HUDEP-2 (cell line): ENCODE measurements at regions not wholly inside any gene's neighbourhood (a gene's known extent, or its start where the extent isn't known, plus 50 kb on each side); places are given as distances from the start of the nearest gene placed in this dataset.

Experiments
- DNase-seq, 76 experiments: peaks; one replicate each; lab custom pipeline; 2025; ENCODE audit not compliant: unreplicated experiment in 76 of 76; lab: John Stamatoyannopoulos, UW

DNA sequence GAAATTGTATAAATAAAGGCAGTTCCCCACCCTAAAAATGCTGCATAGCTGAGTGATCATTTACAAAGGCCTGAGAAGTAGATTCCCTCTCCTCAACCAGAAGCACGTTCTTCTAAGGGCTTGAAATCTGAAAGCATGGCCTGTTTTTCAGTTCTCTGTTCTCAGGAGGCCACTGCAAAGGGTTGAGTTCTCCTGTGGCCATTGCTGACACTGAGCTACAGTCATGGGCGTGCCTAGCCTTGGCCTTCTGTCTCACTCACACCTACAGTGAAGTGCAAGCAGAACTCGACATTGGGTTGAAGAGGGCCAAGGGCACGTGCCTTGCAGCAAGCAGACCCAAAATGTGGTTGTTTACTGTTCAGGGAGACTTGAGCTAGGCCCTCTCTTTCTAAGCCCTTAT, 276.6 kb upstream of the VLDLR start:
- no peak for DNase-seq

DNA sequence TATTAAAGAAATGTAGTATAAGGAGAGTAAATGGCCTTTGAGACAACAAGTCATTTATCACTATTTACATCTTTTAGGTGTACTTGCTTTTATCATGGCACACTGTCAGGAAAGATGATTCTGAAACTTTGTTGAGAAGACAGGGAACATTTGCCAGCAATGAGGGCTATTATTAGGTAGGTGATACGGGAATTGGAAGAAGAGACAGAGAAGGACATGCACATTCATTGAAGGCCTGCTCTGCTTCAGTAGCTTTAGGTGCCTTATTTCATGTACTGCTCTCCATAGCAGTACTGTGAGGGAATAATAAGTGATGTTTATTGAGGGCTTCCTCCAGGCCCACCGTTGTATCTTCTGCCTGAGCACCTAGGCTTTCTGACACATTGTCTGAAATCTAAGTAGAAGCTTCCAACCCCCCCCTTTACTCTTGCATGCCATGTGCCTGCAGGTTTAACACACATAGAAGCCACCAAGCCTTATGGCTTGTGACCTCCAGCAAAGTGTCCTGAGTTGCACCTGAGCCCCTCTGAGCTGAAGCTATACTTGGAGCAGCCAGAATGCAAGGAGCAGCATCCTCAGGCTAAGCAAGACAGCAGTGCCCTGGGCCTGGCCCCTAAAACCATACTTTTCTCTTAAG, 275.2 kb upstream of the VLDLR start:
- no peak for DNase-seq

DNA sequence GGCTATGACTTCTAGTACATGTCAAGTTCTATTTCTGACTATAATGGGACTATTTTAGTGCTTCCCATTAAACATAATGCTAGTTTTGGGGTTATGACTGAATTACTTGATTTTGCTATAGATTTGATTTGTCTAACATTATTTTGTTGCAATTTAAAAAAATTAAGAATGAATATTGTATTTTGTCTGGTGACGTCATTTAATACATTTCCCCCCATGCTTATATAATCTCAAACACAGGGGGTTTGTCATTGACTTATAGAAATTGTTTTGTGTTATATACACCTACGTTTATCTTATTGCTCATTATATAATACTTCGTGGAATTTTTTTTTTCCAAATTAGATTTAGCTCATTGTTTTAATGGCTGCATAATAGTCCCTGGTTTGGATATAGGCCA, 270.3 kb upstream of the VLDLR start:
- DNase-seq, result no peak

DNA sequence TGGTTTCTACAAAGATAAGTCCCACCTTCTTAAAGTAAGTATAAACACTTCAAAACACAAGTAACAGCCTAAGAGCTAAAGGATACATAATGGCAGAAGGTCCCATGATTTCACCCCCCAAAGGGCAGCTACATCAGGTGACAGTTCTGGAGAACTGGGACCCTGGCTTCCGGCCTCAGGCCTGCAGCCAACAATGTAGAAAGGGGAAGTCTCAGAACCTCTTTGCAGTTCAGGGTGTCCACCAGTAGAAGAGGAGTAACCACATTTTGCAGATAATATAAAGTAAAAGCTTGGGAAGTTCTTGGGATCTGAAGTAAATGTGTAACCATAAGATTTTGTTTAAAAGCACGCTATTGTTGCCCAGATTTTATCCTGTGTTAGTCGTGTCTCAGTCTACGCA, 267.4 kb upstream of the VLDLR start:
- no peak for DNase-seq

DNA sequence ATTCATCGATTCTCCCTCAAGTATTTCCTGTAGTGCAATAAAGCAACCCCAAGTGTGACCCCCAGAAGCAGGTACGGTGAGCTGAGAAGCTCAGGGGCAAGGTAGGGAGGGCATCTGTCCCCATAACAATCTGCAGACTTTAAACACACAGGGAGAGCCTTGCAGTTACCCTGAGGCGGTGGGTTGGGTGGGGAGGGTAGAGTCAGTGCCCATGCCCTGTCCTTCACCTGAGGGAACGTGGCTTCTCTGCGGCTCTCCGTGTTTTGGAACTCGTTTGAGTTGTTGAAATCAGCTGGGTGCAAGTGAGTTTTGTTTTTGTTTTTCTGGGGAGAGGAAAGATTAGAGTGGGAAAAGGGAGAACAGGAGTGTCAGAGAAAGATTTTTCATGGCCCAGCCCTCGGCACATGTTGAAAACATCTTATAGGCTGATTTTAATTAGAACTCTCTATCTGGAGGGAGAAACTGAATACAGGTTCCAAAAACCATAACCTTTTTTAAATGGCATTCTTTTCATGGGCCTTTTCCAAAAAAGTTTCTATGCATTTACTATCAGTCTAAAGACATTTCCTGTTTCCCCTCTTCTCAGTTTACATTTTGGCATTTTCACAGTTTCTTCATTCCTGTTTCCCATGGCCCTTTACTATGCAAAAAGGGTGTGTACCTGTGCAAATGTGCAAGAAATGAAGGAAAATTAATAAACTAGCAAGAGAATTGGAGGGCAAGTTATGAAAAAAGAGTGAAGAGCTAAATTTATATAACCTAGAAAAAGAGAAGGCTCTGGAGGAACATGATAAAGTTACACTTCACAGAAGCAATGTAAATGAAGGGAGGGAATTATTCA, 266.5 kb upstream of the VLDLR start:
- no peak for DNase-seq

DNA sequence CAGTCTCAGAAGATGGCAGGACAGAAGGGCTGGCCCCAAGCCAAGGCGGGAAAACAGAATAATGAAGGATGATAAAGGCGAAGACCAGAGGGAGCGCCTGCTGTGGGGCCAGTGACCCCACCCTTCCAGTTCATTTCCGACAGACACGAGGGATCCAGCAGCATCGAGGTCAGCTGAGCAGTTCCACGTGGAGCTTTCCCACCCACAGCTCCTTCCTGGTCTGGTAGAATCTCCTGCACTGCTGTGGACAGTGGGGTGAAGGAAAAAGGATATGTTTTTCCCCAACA, 265.9 kb upstream of the VLDLR start:
- DNase-seq, result no peak

DNA sequence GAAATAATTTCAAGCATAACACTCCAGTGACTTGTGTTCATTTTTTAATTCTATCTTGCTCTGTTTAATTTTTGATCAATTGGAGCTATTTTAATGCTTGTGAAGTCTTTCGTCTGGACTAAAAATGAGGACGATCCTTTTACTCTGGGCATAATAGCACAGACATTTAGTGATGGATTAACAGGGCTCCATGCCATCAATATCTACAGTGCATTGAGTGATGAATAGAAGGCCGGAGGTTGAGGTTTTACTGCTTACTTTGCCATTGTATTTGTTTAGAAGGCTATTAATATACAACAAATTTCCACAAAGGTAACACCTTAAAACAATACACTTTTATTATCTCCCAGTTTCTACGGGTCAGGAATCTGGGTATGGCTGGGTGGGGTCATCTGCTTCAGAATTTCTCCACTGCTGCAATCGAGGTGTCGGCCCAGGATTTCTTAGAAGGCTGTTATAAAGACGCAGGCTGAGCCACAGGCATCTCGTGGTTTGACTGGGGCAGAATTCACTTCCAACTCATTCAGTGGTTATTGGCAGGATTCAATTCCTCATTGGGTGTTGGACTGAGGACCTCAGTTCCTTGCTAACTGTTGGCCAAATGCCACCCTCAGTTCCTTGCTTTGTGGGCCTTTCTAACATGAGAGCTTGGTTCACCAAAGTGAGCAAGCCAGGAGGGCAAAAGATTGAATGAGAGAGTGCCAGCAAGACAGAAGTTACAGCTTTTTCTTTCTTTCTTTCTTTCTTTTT, 265.4 kb upstream of the VLDLR start:
- DNase-seq, result no peak

DNA sequence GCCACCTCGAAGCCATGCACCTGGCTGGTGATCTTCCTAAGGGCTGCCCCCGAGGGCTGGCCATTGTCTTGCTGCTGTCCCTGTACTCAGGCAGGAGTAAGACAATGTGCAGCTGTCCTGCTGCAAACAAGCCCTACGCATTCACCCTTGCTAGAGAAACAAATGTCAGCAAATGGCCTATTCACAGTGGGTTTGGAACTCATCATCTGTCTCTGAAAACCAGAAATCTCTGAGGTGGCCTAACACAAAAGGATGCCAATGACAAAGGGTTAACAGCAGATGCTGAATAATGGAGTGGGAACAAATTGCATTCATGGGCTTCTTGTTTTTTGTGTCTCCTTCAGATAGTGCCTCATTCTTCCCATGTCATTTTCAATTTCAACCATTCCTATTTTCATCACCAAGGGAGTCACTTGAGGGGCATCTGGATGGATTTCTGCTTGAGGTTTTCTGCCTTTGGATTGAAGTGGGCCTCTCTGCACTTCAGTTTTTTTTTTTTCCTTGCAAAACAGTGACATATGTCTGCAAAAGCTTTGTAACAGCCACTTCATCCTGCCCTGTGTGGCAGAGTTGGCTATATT, 261.6 kb upstream of the VLDLR start:
- DNase-seq, result no peak

DNA sequence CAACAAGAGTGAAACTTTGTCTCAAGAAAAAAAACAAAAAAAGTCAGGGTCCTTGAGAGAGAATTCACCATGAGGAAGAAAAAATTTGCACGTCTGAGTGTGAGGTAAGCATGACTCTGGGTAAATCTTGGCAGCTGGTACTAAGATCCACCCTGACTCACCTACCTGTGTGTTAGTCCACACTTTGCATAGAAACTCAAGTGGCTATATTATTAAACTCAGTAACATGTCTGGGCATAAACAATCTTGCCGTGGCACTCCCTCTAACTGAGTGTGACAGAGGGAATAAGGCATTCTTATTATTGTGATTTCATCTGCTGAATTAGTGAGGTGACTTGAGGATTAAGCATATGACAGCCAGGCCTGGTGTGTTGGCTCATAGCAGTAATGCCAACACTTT, 259.4 kb upstream of the VLDLR start:
- DNase-seq, result no peak

DNA sequence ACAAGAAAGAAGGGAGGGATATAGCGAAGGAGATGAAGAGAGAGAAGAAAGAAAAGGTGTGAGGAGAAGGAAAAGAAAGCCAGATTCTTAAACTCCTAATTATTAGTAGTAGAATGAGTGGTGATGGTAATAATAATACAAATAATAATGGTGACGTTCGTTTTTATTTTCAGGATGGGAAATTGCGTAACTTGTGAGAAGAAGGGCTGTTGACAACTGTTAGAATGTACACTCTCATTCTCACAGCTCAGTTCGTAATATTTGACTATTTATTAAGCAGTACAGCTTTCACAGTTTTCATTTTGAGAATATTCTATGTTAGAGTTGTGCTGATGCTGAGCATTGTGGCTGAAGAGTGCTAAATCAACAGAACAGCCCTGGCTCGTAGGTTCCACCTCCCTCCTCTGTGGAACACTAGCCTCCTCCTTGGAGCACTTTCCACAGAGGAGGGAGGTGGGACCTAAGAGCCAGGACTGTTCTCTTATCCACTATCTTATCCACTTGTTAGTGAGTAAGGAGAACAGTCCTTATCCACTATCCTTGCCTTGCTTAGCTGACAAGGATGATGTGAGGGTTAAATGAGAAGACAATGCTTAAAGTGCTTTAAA, 258.3 kb upstream of the VLDLR start:
- no peak for DNase-seq

DNA sequence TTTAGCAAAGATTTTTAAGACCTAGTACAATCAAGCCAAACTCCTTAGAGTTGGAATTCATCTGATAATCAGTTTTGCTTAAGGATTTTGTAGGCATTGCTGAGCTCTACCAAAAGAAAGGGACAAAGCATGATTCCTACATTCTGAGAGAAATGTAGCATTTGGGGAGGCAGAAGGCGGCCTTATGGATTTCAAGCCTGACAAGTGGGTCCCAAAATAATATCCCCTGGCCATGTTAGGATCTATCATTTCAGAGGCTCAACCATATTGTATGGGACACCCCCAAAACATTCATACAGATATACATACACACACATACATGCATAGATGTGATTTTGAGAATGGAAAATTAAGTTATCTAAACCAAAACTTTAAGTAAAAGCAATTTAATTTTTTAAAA, 257.8 kb upstream of the VLDLR start:
- DNase-seq, result no peak

DNA sequence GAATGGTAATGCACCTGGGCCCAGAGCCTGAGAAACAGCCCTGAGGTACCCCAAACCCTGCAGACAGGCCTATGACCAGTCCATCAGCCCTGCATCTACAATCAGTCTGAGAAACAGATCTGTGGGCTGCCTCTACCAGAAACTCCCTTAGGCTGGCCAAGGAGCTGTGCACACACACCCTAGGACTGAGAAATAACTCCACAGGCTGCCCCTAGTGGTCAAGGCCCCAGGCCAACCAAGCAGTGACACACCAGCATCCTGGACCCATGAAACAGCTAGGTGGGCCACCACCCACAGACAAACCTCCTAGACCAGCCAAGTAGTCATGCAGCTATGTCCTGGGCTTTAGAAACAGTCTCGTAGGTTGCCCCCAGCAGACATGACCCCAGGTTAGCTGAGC, 253.6 kb upstream of the VLDLR start:
- DNase-seq, result peak in 4 of 76 experiments; percentile 1 to 2 (median 2)

DNA sequence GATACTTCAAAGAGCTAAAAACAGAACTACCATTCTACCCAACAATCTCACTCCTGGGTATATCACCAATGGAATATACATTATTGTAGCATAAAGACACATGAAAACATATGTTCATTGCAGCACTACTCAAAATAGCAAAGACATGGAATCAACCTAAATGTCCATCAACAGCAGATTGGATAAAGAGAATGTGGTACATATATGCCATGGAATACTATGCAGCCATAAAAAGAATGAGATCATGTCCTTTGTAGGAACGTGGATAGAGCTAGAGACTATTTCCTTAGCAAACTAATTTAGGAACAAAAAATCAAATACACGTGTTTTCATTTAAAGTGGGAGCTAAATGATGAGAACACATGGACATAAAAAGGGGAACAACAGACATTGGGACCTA, 247.9 kb upstream of the VLDLR start:
- DNase-seq, result no peak

DNA sequence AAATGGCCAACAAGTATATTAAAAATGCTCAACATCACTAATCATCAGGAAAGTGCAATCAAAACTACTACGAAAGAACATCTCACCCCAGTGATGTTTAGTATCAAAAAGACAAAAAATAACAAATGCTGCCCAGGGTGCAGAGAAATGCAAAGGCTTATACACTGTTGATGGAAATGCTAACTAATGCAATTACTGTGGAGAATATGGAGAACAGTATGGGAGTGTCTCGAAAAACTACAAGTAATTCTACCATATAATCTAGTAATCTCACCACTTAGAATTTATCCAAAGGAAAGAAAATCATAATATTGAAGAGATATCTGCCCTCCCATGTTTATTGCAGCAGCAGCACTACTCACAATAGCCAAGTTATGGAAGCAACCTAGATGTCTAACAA, 246.5 kb upstream of the VLDLR start:
- DNase-seq, result no peak

DNA sequence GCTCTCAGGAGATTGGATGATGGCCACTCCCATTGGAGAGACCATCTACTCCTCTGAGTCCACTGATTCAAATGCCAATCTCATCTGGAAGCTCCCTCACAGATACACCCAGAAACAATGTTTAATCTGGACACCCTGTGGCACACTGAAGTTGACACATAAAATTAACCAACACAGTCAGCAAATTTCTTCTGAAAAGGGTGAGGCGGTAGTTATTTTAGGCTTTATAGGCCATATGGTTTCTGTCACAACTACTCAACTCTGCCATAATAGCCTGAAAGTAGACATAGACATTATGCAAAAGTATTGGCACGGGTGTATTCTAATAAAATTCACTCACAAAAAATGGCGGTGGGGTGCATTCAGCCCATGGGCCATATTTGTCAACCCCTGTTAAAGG, 244.5 kb upstream of the VLDLR start:
- no peak for DNase-seq

DNA sequence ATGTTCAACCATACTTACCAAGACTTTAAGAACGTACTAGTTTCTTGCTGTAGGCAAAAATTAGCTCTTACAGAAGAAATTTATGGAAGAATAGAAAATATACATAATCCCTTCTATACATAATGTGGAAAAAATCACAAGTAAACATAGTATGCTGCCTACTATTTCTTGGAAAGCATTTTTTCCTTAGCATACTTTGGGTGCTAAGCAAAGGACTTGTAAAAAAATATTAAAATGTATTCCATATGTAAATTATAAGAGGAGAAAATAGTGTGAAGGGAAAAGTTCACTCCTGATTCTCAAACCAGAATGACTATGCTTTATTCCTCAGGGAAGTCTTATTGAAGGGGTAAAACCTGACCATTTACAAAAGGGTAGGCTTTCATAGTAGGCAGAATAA, 243.8 kb upstream of the VLDLR start:
- DNase-seq, result no peak

DNA sequence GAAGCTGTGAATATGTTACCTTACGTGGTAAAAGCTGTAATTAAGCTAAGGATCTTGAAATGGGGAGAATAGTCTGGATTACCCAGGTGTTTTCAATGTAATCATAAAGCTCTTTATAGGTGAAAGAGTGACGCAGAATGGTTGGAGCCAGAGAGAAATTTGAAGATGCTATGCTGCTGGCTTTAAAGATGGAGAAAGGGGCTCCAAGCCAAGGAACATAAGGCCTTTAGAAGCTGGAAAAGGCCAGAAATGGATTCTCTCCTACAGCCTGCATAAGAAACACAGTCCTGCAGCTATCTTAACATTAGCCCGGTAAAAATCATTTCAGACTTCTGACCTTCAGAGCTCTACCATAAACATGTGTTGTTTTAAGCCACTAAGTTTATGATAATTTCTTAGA, 243.3 kb upstream of the VLDLR start:
- no peak for DNase-seq

DNA sequence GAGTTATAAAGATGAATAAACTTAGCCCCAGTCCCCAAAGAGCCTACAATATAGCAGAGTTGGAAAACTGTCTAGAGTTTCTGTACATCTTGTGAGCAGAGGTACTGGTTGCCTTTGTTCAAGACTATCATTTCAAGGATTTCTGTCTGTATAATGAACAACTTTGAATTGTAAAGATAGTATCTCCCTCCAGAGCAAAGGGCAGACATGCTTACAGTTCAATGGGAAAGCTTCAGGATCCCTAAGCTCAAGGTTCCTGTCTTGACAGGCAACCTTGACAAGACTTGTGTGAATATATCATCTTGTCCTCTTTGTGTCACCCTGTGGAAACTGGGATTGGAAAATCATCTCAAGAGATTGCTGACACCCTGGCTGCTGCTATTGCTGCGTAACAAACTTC, 242.8 kb upstream of the VLDLR start:
- no peak for DNase-seq

DNA sequence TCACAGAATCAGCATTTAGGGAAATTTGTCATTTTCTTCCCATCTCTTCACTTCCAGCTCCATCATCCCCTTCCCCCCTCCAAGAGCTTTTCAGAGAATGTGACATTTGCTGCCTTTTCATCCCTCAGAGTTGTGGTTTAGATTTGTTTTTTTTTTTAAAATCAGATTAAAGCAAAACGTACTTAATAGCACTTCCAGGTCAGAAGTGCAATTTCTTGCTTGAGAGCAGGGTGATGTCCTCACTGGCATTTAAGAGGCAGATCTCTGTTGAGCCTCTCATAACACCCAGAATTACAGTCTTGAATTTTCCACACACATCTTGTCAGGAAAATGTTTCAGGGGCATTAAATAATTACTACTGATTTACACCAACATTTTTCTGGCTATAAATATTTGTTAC, 236.8 kb upstream of the VLDLR start:
- no peak for DNase-seq

DNA sequence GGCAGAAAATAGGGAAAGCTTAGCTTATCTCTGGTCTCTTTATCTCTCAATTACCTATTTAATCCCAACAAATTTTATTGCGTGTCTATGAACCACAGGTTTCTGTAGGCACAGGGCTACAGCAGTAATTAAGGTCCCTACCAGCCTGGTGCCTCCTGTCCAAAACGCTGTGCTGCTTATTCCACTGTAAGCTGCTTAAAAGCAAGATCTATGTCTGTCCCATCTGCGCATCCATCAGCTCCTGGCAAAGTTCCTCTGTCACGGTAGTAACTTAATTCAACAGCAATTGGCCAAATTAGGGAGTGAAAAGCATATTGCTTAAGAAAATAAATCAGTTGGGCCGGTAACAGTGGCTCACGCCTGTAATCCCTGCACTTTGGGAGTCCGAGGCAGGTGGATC, 235.8 kb upstream of the VLDLR start:
- DNase-seq, result no peak

DNA sequence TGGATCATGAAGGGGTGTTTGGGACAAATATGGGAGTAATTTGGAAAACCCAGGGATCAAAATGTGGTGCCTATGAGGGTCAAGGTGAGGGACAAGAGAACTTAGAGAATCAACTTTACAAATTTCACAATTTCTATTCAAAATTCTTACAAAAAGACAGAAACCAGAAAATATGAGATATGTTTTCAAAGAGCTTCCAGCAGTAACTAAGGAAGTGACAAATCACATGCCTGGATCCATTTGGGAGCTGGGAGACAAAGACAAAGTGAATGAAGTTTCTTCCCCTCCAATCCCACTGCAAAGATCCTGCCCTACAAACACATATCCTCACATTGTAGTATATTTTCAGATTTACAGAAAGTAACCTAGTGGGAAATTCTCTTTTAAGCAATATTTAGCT, 235.0 kb upstream of the VLDLR start:
- DNase-seq, result no peak
